HG03442 (cell line): ENCODE measurements at regions not wholly inside any gene's neighbourhood (a gene's known extent, or its start where the extent isn't known, plus 50 kb on each side); places are given as distances from the start of the nearest gene placed in this dataset.

Experiments
- ATAC-seq: cut with Tn5 transposase; IDR thresholded peaks from one replicate; pipeline ENCODE4 v1.9.1; 2021; ENCODE audit warnings: mild to moderate bottlenecking, moderate library complexity; ENCODE audit not compliant: unreplicated experiment

- no peak for ATAC-seq
These were observed 449.2 kb downstream of the GRXCR1 start for GRCh38 chr4:43341741-43342140.

GRCh38 chr4:43343298-43343697 lies 450.8 kb downstream of the GRXCR1 start:
- ATAC-seq = no peak

GRCh38 chr4:43345323-43345925 lies 452.9 kb downstream of the GRXCR1 start:
- ATAC-seq = no peak

- no peak for ATAC-seq
These were observed 456.1 kb downstream of the GRXCR1 start for GRCh38 chr4:43348591-43348990.

- ATAC-seq = no peak
These were observed 459.7 kb downstream of the GRXCR1 start for GRCh38 chr4:43351970-43352806.

GRCh38 chr4:43352859-43353258 lies 460.3 kb downstream of the GRXCR1 start:
- ATAC-seq = no peak

GRCh38 chr4:43353552-43353951 lies 461.0 kb downstream of the GRXCR1 start:
- no peak for ATAC-seq

- ATAC-seq = no peak
These were observed 464.3 kb downstream of the GRXCR1 start for GRCh38 chr4:43356786-43357185.

- no peak for ATAC-seq
These were observed 464.9 kb downstream of the GRXCR1 start for GRCh38 chr4:43357252-43357974.

- no peak for ATAC-seq
These were observed 467.8 kb downstream of the GRXCR1 start for GRCh38 chr4:43360296-43360695.

- ATAC-seq = no peak
These were observed 470.5 kb downstream of the GRXCR1 start for GRCh38 chr4:43362875-43363636.

- no peak for ATAC-seq
These were observed 476.6 kb downstream of the GRXCR1 start for GRCh38 chr4:43369036-43369594.

GRCh38 chr4:43373201-43373600 lies 480.7 kb downstream of the GRXCR1 start:
- no peak for ATAC-seq

- no peak for ATAC-seq
These were observed 481.8 kb downstream of the GRXCR1 start for GRCh38 chr4:43374216-43374751.

- ATAC-seq = no peak
These were observed 486.5 kb downstream of the GRXCR1 start for GRCh38 chr4:43379016-43379415.

- ATAC-seq = no peak
These were observed 487.6 kb downstream of the GRXCR1 start for GRCh38 chr4:43380093-43380492.

- ATAC-seq = no peak
These were observed 498.6 kb downstream of the GRXCR1 start for GRCh38 chr4:43391069-43391468.

- no peak for ATAC-seq
These were observed 502.5 kb downstream of the GRXCR1 start for GRCh38 chr4:43394976-43395375.

GRCh38 chr4:43399726-43400125 lies 507.2 kb downstream of the GRXCR1 start:
- ATAC-seq = no peak

GRCh38 chr4:43402393-43402792 lies 509.9 kb downstream of the GRXCR1 start:
- ATAC-seq = no peak
